ENCODE measurements at regions not wholly inside any gene's neighbourhood (a gene's known extent, or its start where the extent isn't known, plus 50 kb on each side); places are given as distances from the start of the nearest gene placed in this dataset.

DNA sequence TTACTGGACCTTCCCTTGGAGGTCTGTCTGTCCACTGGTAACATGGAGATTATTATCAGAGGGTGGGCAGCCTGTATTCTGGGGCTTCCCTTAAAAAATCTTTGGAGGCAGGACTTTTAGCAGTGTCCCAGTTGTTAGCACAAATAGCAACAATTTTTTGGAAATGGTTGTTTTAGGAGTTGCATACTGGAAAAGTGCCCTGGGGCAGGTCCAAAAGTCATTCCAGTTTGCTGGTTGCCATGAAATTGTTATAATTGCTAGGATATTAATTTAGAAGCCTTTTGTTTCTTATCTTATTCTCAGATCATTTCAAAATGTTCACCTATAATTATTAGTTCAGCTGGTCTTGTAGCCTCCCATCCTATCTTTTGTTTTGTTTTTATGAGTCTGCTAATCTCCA is 71.0 kb downstream of the PTGS2 start:
- TF ChIP-seq MYC (IDR thresholded peaks at IDR 0.05; ENCODE audit: low read depth, low read length) (no peak), POLR2A (IDR thresholded peaks at IDR 0.05; ENCODE audit: extremely low read depth, insufficient read length) (no peak)
- TF ChIP-seq, protein P1, sequence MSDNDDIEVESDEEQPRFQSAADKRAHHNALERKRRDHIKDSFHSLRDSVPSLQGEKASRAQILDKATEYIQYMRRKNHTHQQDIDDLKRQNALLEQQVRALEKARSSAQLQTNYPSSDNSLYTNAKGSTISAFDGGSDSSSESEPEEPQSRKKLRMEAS (IDR thresholded peaks at IDR 0.05; ENCODE audit: low read depth, low read length): no peak
- TF ChIP-seq, protein P2, sequence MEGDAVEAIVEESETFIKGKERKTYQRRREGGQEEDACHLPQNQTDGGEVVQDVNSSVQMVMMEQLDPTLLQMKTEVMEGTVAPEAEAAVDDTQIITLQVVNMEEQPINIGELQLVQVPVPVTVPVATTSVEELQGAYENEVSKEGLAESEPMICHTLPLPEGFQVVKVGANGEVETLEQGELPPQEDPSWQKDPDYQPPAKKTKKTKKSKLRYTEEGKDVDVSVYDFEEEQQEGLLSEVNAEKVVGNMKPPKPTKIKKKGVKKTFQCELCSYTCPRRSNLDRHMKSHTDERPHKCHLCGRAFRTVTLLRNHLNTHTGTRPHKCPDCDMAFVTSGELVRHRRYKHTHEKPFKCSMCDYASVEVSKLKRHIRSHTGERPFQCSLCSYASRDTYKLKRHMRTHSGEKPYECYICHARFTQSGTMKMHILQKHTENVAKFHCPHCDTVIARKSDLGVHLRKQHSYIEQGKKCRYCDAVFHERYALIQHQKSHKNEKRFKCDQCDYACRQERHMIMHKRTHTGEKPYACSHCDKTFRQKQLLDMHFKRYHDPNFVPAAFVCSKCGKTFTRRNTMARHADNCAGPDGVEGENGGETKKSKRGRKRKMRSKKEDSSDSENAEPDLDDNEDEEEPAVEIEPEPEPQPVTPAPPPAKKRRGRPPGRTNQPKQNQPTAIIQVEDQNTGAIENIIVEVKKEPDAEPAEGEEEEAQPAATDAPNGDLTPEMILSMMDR (IDR thresholded peaks at IDR 0.05; ENCODE audit: low read depth, low read length): no peak
- DNase-seq (ENCODE audit: low read depth): no peak
- H3K4me3 ChIP-seq (ENCODE audit: low read depth, low read length): no peak overlapping the region

DNA sequence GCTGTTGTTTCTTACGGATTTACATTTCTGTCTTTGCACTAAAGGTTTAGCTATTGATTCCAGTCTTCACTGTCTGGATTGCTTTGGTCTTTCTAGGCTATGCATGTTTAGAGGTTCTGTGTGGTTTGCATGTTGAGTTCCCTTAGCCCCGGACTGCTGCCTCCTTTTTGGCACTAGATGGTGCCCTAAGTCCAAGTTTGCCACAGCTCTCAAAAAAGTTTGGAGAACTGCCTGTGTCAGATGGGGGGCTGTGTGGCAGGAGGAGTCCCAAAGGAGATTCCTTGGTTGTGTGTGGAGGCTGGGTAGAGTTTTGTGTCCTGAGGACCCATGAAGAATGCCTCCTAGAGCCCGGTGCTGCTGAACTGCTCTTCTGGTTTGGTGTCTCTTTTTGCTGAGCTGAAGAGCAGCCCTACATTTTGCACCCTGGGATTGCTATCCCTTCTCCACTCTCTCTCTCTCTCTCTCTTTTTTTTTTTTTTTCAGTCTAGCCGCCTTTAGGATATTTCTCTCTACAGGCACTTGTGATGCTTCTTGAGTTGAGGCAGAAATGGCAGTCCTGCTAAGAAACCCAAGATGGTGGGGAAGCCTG is 74.4 kb downstream of the PTGS2 start:
- DNase-seq (ENCODE audit: low read depth): peak; percentile 58
- TF ChIP-seq MYC (IDR thresholded peaks at IDR 0.05; ENCODE audit: low read depth, low read length): no peak
- TF ChIP-seq, protein P2 (IDR thresholded peaks at IDR 0.05; ENCODE audit: low read depth, low read length): peak; percentile 74
- TF ChIP-seq, protein P1 (IDR thresholded peaks at IDR 0.05; ENCODE audit: low read depth, low read length): no peak
- H3K4me3 ChIP-seq (ENCODE audit: low read depth, low read length): no peak overlapping the region

DNA sequence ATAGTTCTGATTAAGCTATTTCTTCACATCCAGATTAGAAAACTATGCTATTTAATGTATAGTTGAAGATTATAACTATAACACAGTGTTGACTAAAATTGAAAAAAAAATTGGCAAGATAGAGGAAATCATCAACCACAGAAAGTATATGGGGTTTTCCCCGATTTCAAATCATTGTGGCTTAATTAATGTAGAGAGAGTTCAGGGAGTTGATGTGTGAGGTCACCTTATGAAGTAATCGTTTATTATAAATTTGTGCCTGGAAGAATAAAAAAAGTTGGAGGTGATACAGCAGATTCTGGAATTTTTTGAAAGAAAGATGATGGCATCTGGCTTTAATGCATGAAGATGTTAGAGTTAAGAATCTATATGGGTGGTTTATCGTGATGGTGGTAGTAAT is 84.3 kb downstream of the PTGS2 start:
- DNase-seq (ENCODE audit: low read depth): no peak
- H3K4me3 ChIP-seq (ENCODE audit: low read depth, low read length): no peak overlapping the region
- TF ChIP-seq POLR2A (IDR thresholded peaks at IDR 0.05; ENCODE audit: extremely low read depth, insufficient read length) (no peak), MYC (IDR thresholded peaks at IDR 0.05; ENCODE audit: low read depth, low read length) (no peak)
- TF ChIP-seq, protein P1 (IDR thresholded peaks at IDR 0.05; ENCODE audit: low read depth, low read length): no peak
- TF ChIP-seq, protein P2 (IDR thresholded peaks at IDR 0.05; ENCODE audit: low read depth, low read length): no peak

DNA sequence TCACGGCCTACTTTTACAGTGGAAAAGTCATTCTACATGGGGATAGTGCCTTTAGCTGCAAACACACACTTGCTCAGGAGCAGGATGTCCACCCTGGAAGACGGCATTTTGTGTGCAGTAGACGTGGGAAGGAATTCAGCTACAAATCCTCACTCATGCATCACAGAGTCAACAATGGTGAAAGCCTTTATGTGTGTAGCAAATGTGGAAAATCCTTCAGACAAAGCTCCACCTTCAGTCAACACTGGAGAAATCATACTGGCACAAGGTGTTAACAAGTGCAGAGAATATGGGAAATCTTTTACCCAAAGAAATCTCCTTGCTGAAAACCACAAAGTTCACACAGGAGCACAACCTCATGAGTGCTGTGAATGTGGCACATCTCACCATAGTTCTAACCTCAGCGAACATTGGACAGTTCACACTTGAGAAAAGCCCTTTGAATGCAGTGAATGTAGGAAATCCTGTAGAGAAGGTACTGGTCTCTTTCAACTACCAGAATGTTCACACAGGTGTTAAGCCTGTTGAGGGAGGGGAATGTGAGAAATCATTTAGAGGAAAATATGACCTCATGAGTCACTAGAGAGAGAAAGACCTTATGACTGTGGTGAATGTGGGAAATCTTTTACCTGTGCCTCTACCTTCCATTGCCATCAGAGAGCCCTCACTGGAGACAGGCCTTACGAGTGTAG is 101.8 kb downstream of the PTGS2 start:
- DNase-seq (ENCODE audit: low read depth): no peak
- TF ChIP-seq POLR2A (IDR thresholded peaks at IDR 0.05; ENCODE audit: extremely low read depth, insufficient read length) (no peak), MYC (IDR thresholded peaks at IDR 0.05; ENCODE audit: low read depth, low read length) (no peak)
- TF ChIP-seq, protein P2 (IDR thresholded peaks at IDR 0.05; ENCODE audit: low read depth, low read length): no peak
- H3K4me3 ChIP-seq (ENCODE audit: low read depth, low read length): no peak overlapping the region

DNA sequence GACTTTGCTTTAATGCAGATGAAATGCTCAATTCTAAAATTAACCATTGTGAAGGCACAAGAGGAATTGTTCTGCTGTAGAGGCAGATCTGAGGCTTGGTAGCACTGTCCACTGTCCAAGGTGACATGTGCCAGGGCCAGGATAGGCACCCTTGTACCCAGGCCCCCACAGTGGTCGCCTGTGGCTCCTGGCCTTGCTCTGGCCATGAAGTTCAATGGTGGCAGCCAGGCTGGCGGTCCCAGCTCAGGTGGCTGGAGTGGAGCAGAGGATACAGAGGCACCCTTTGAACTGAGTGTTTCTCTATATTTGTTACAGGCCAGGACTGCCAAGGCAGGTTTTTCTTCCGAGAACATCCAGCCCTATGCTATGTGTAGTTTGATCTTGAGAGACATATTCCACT is 102.6 kb downstream of the PTGS2 start:
- no peak overlapping the region for H3K4me3 ChIP-seq (ENCODE audit: low read depth, low read length)
- TF ChIP-seq, protein P1 (IDR thresholded peaks at IDR 0.05; ENCODE audit: low read depth, low read length): no peak
- TF ChIP-seq MYC (IDR thresholded peaks at IDR 0.05; ENCODE audit: low read depth, low read length) (no peak), POLR2A (IDR thresholded peaks at IDR 0.05; ENCODE audit: extremely low read depth, insufficient read length) (no peak)
- TF ChIP-seq, protein P2 (IDR thresholded peaks at IDR 0.05; ENCODE audit: low read depth, low read length): no peak
- no peak for DNase-seq (ENCODE audit: low read depth)

All from NB4 (cell line).